ENCODE measurements at regions not wholly inside any gene's neighbourhood (a gene's known extent, or its start where the extent isn't known, plus 50 kb on each side); places are given as distances from the start of the nearest gene placed in this dataset.

DNA sequence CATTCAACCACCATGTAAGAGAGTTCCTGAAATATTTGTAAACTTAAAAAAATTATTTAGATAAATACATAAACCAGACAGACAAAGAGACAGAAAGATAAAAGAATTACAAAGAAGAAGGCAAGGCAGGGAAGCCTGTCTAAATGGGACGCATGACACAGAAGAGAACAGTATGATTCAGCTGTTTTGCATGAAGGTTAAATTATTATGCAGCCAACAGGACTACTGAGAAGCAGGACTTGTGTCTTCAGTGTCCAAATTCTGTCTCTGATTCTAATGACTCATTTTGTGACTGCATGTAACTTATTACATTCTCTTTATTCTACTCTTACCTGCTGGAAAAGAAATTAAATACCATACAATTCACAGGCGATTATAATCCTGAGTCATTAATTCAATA lies 340.4 kb upstream of the KCNMB2 start:
- H3K4me3 ChIP-seq = no peak overlapping the region
- H3K27me3 ChIP-seq = no peaks in the 10 kb centered on the region
- no peak for DNase-seq (ENCODE audit: extremely low spot score)
- peak overlapping the region; percentile 14 to 60 (median 56) for H3K27ac ChIP-seq (replicated peaks in 1 of 4)
- H3K4me1 ChIP-seq = peaks cover 0 to 31% (median 18%) of the 10 kb centered on the region in 4 donors
- 61% methylated on average over 2 of the region's 2 CpGs for WGBS
- no peaks in the 10 kb centered on the region for H3K36me3 ChIP-seq
- H3K9me3 ChIP-seq = no peaks in the 10 kb centered on the region
- intact Hi-C loops (cut with DNase I) = no loop called here
- TF ChIP-seq POLR2A (IDR thresholded peaks at IDR 0.05; ENCODE audit: low read depth) = no peak
- TF ChIP-seq POLR2AphosphoS5 (IDR thresholded peaks at IDR 0.05) = no peak
- TF ChIP-seq EP300 (IDR thresholded peaks at IDR 0.05) = no peak
- TF ChIP-seq, protein P1, sequence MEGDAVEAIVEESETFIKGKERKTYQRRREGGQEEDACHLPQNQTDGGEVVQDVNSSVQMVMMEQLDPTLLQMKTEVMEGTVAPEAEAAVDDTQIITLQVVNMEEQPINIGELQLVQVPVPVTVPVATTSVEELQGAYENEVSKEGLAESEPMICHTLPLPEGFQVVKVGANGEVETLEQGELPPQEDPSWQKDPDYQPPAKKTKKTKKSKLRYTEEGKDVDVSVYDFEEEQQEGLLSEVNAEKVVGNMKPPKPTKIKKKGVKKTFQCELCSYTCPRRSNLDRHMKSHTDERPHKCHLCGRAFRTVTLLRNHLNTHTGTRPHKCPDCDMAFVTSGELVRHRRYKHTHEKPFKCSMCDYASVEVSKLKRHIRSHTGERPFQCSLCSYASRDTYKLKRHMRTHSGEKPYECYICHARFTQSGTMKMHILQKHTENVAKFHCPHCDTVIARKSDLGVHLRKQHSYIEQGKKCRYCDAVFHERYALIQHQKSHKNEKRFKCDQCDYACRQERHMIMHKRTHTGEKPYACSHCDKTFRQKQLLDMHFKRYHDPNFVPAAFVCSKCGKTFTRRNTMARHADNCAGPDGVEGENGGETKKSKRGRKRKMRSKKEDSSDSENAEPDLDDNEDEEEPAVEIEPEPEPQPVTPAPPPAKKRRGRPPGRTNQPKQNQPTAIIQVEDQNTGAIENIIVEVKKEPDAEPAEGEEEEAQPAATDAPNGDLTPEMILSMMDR (IDR thresholded peaks at IDR 0.05) = no peak

DNA sequence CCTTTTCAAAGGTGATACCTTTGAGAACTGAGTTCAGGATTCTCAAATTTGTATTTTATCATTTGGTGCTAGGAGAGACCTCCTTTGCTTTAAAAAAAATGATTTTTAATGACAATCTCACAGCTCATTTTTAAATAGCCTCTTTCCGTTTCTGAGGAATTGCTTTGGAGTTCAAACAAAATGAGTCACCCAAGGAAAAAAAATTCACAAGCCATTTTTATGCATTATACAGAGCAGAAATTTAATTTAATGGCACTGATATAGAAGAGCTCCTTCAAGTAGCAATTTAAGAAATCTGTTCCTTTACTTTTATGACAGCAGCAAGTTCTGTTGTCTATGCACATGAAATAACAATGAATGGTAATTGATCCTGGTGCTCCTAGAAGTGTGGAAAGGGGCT lies 337.9 kb upstream of the KCNMB2 start:
- H3K27me3 ChIP-seq = no peaks in the 10 kb centered on the region
- no peaks in the 10 kb centered on the region for H3K9me3 ChIP-seq
- TF ChIP-seq EP300 (IDR thresholded peaks at IDR 0.05) = no peak
- TF ChIP-seq, protein P1 (IDR thresholded peaks at IDR 0.05) = no peak
- no peak for TF ChIP-seq POLR2AphosphoS5 (IDR thresholded peaks at IDR 0.05)
- TF ChIP-seq POLR2A (IDR thresholded peaks at IDR 0.05; ENCODE audit: low read depth) = no peak
- DNase-seq (ENCODE audit: extremely low spot score) = no peak
- no peak overlapping the region for H3K27ac ChIP-seq (replicated peaks in 1 of 4)
- H3K36me3 ChIP-seq = no peaks in the 10 kb centered on the region
- 18% methylated on average over 1 of the region's 1 CpG for WGBS
- H3K4me3 ChIP-seq = no peak overlapping the region
- peaks cover 7 to 44% (median 31%) of the 10 kb centered on the region in 4 donors for H3K4me1 ChIP-seq
- intact Hi-C loops (cut with DNase I) = no loop called here

DNA sequence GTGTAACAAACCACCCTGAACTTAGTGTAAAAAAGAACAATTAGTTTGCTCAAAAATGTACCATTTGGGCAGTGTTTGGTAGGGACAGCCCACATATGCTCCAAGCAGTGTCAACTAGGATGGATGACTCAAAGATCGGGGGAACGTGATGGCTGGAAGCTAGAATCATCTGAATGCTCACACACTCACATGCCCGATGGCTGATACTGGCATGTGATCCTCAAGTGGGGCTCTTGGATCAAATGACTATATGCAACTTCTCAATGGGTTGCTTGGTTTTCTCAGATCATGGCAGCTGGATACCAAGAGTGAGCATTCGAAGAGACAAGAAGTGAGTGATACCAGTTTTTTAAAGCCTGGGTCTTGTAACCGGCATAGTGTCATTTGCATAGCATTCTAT lies 335.9 kb upstream of the KCNMB2 start:
- WGBS = 98% methylated on average over 5 of the region's 5 CpGs
- DNase-seq (ENCODE audit: extremely low spot score) = no peak
- no peak overlapping the region for H3K27ac ChIP-seq (replicated peaks in 1 of 4)
- TF ChIP-seq POLR2A (IDR thresholded peaks at IDR 0.05; ENCODE audit: low read depth) = no peak
- no peak for TF ChIP-seq EP300 (IDR thresholded peaks at IDR 0.05)
- no peak for TF ChIP-seq POLR2AphosphoS5 (IDR thresholded peaks at IDR 0.05)
- TF ChIP-seq, protein P1 (IDR thresholded peaks at IDR 0.05) = no peak
- H3K4me1 ChIP-seq = peaks cover 9 to 48% (median 37%) of the 10 kb centered on the region in 4 donors
- no peaks in the 10 kb centered on the region for H3K36me3 ChIP-seq
- intact Hi-C loops (cut with DNase I) = no loop called here
- no peak overlapping the region for H3K4me3 ChIP-seq
- no peaks in the 10 kb centered on the region for H3K9me3 ChIP-seq
- H3K27me3 ChIP-seq = no peaks in the 10 kb centered on the region

DNA sequence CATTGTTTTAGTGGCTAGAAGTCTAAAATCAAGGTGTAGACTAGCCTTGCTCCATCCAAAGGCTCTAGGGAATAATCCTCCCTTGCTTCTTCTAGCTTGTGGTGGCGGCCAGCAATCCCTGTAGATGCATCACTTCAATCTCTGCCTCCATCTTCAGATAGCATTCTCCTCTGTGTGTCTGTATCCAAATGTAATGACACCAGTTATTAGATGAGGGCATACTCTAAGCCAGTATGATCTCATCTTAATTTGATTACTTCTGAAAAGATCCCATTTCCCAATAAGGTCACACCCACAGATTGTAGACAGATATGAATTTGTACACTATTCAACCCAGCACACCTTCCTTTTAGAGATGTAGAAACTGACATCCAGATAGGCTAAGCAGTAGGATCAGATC lies 334.5 kb upstream of the KCNMB2 start:
- Histone ChIP-seq H3K27me3 (no peaks in the 10 kb centered on the region), H3K36me3 (no peaks in the 10 kb centered on the region), H3K9me3 (no peaks in the 10 kb centered on the region), H3K27ac (replicated peaks in 1 of 4) (no peak overlapping the region), H3K4me3 (no peak overlapping the region), H3K4me1 (peaks cover 9 to 35% (median 33%) of the 10 kb centered on the region in 4 donors)
- TF ChIP-seq POLR2AphosphoS5 (IDR thresholded peaks at IDR 0.05) (no peak), EP300 (IDR thresholded peaks at IDR 0.05) (no peak), POLR2A (IDR thresholded peaks at IDR 0.05; ENCODE audit: low read depth) (no peak)
- TF ChIP-seq, protein P1 (IDR thresholded peaks at IDR 0.05) = no peak
- no peak for DNase-seq (ENCODE audit: extremely low spot score)
- 100% methylated on average over 1 of the region's 1 CpG for WGBS
- intact Hi-C loops (cut with DNase I) = no loop called here

DNA sequence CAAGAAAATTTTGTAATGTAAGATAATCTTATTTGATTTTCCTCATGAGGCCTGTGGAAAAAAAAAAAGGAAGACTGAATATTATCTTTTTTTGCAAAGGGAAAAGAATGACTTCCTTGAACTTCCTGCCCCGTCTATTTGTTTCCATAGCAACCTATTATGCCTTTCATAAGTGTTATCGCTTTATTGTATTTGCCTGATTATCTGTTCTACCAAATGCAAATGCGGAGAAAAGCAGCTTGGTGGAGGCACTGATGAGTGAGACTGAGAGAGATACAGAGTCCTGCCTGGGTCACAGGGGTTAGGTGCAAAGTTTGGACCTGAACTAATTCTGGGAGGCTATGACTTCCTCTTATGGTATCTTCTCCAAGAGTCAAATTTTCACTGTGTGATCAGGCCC lies 334.0 kb upstream of the KCNMB2 start:
- Histone ChIP-seq H3K36me3 (no peaks in the 10 kb centered on the region), H3K4me3 (no peak overlapping the region), H3K9me3 (no peaks in the 10 kb centered on the region), H3K4me1 (peaks cover 9 to 30% (median 28%) of the 10 kb centered on the region in 4 donors), H3K27me3 (no peaks in the 10 kb centered on the region), H3K27ac (replicated peaks in 1 of 4) (no peak overlapping the region)
- intact Hi-C loops (cut with DNase I) = no loop called here
- 42% methylated on average over 3 of the region's 3 CpGs for WGBS
- no peak for DNase-seq (ENCODE audit: extremely low spot score)
- TF ChIP-seq POLR2A (IDR thresholded peaks at IDR 0.05; ENCODE audit: low read depth) (no peak), EP300 (IDR thresholded peaks at IDR 0.05) (no peak), POLR2AphosphoS5 (IDR thresholded peaks at IDR 0.05) (no peak)
- TF ChIP-seq, protein P1 (IDR thresholded peaks at IDR 0.05) = no peak
